NCI-H146 (cell line): ENCODE measurements at regions not wholly inside any gene's neighbourhood (a gene's known extent, or its start where the extent isn't known, plus 50 kb on each side); places are given as distances from the start of the nearest gene placed in this dataset.
"Not testable (repeated sequence)": the region's sequence is repeated elsewhere in the genome, so short reads cannot be mapped to it uniquely, and the experiment has no call there.

ENCODE experiments used
- DNase-seq: peaks from one replicate; lab custom pipeline; 2025; lab: John Stamatoyannopoulos, UW

GRCh38 chr22:48403521-48404403 is 1423.9 kb downstream of the BRD1 start:
- no peak for DNase-seq

GRCh38 chr22:48402591-48403031 is 1425.1 kb downstream of the BRD1 start:
- no peak for DNase-seq

GRCh38 chr22:48401523-48401922 is 1426.2 kb downstream of the BRD1 start:
- not testable (repeated sequence) for DNase-seq

- DNase-seq, result no peak
These were observed 1429.3 kb downstream of the BRD1 start for GRCh38 chr22:48398181-48398905.

- no peak for DNase-seq
These were observed 1430.0 kb downstream of the BRD1 start for GRCh38 chr22:48397531-48398180.

GRCh38 chr22:48396785-48397530 is 1430.7 kb downstream of the BRD1 start:
- no peak for DNase-seq

GRCh38 chr22:48396091-48396784 is 1431.4 kb downstream of the BRD1 start:
- no peak for DNase-seq

GRCh38 chr22:48395201-48395600 is 1432.5 kb downstream of the BRD1 start:
- DNase-seq, result no peak

- no peak for DNase-seq
These were observed 1432.9 kb downstream of the BRD1 start for GRCh38 chr22:48394787-48395186.

- no peak for DNase-seq
These were observed 1433.8 kb downstream of the BRD1 start for GRCh38 chr22:48393885-48394284.

GRCh38 chr22:48393041-48393370 is 1434.7 kb downstream of the BRD1 start:
- DNase-seq, result no peak

- no peak for DNase-seq
These were observed 1435.9 kb downstream of the BRD1 start for GRCh38 chr22:48391820-48392219.

- peak; percentile 10 for DNase-seq
These were observed 1436.4 kb downstream of the BRD1 start for GRCh38 chr22:48391171-48391711.

- no peak for DNase-seq
These were observed 1437.8 kb downstream of the BRD1 start for GRCh38 chr22:48389916-48390315.

GRCh38 chr22:48382197-48382596 is 1445.5 kb downstream of the BRD1 start:
- no peak for DNase-seq

- DNase-seq, result no peak
These were observed 1447.5 kb downstream of the BRD1 start for GRCh38 chr22:48380016-48380665.

GRCh38 chr22:48379371-48379770 is 1448.3 kb downstream of the BRD1 start:
- no peak for DNase-seq

- DNase-seq, result no peak
These were observed 1449.0 kb downstream of the BRD1 start for GRCh38 chr22:48378673-48379072.

- DNase-seq, result no peak
These were observed 1450.5 kb downstream of the BRD1 start for GRCh38 chr22:48376936-48377712.

- DNase-seq, result no peak
These were observed 1451.2 kb downstream of the BRD1 start for GRCh38 chr22:48376428-48376827.
